ENCODE measurements at regions not wholly inside any gene's neighbourhood (a gene's known extent, or its start where the extent isn't known, plus 50 kb on each side); places are given as distances from the start of the nearest gene placed in this dataset.

GRCh38 chr3:106184540-106185457, 316.0 kb upstream of the CBLB start:
- no peak for TF ChIP-seq CTCF (IDR thresholded peaks at IDR 0.05; ENCODE audit: unreplicated experiment)
- no peaks in the 10 kb centered on the region for H3K36me3 Mint-ChIP-seq (ENCODE audit: insufficient read depth, unreplicated experiment)
- no peak overlapping the region for H3K4me3 Mint-ChIP-seq (ENCODE audit: unreplicated experiment)
- H3K4me1 Mint-ChIP-seq (ENCODE audit: insufficient read depth, unreplicated experiment) = peaks cover 12% of the 10 kb centered on the region
- intact Hi-C loops (cut with micrococcal nuclease) = loop anchor here (5.0 kb wide), 1 partner anchor 317 kb away; the partner anchor contains the start of gene CBLB
- no peak for DNase-seq (ENCODE audit: unreplicated experiment)
- ChIA-PET POLR2A (interaction anchor here (0.6 to 1.8 kb wide), 6 partner anchors 10 to 494 kb away, joined by 3 to 6 read pairs (median 5); no protein-coding TSS in a partner anchor), CTCF (interaction anchor here (0.6 to 1.5 kb wide), 2 partner anchors 17 to 1523 kb away, joined by 3 to 6 read pairs; no protein-coding TSS in a partner anchor)
- BruUV-seq (replicated peaks) = no TSS peak
- peak overlapping the region; percentile 8 for H3K27ac Mint-ChIP-seq (ENCODE audit: low read depth, unreplicated experiment)
- no peaks in the 10 kb centered on the region for H3K9me3 Mint-ChIP-seq (ENCODE audit: unreplicated experiment)
- no peaks in the 10 kb centered on the region for H3K27me3 Mint-ChIP-seq (ENCODE audit: insufficient read depth, unreplicated experiment)

GRCh38 chr3:106185949-106186348, 317.1 kb upstream of the CBLB start:
- CTCF ChIA-PET = interaction anchor here (0.6 to 0.7 kb wide), 2 partner anchors 93 to 201 kb away, joined by 3 read pairs; no protein-coding TSS in a partner anchor
- POLR2A ChIA-PET = no interaction called here
- Mint-ChIP-seq H3K9me3 (ENCODE audit: unreplicated experiment) (no peaks in the 10 kb centered on the region), H3K4me3 (ENCODE audit: unreplicated experiment) (no peak overlapping the region), H3K27ac (ENCODE audit: low read depth, unreplicated experiment) (no peak overlapping the region), H3K27me3 (ENCODE audit: insufficient read depth, unreplicated experiment) (no peaks in the 10 kb centered on the region), H3K4me1 (ENCODE audit: insufficient read depth, unreplicated experiment) (peaks cover 12% of the 10 kb centered on the region), H3K36me3 (ENCODE audit: insufficient read depth, unreplicated experiment) (no peaks in the 10 kb centered on the region)
- TF ChIP-seq CTCF (IDR thresholded peaks at IDR 0.05; ENCODE audit: unreplicated experiment) = no peak
- no peak for DNase-seq (ENCODE audit: unreplicated experiment)
- BruUV-seq (replicated peaks) = no TSS peak
- intact Hi-C loops (cut with micrococcal nuclease) = no loop called here

GRCh38 chr3:106190296-106190695, 321.5 kb upstream of the CBLB start:
- intact Hi-C loops (cut with micrococcal nuclease) = no loop called here
- H3K27me3 Mint-ChIP-seq (ENCODE audit: insufficient read depth, unreplicated experiment) = no peaks in the 10 kb centered on the region
- no peak for DNase-seq (ENCODE audit: unreplicated experiment)
- no peaks in the 10 kb centered on the region for H3K36me3 Mint-ChIP-seq (ENCODE audit: insufficient read depth, unreplicated experiment)
- BruUV-seq (replicated peaks) = no TSS peak
- H3K4me3 Mint-ChIP-seq (ENCODE audit: unreplicated experiment) = no peak overlapping the region
- ChIA-PET CTCF (interaction anchor here (0.9 kb wide), 1 partner anchor 9 kb away, joined by 3 read pairs; no protein-coding TSS in a partner anchor), POLR2A (no interaction called here)
- no peaks in the 10 kb centered on the region for H3K4me1 Mint-ChIP-seq (ENCODE audit: insufficient read depth, unreplicated experiment)
- no peaks in the 10 kb centered on the region for H3K9me3 Mint-ChIP-seq (ENCODE audit: unreplicated experiment)
- no peak for TF ChIP-seq CTCF (IDR thresholded peaks at IDR 0.05; ENCODE audit: unreplicated experiment)
- H3K27ac Mint-ChIP-seq (ENCODE audit: low read depth, unreplicated experiment) = no peak overlapping the region

- no peak overlapping the region for H3K4me3 Mint-ChIP-seq (ENCODE audit: unreplicated experiment)
- H3K36me3 Mint-ChIP-seq (ENCODE audit: insufficient read depth, unreplicated experiment) = no peaks in the 10 kb centered on the region
- ChIA-PET CTCF (no interaction called here), POLR2A (no interaction called here)
- peaks cover 5% of the 10 kb centered on the region for H3K9me3 Mint-ChIP-seq (ENCODE audit: unreplicated experiment)
- H3K27me3 Mint-ChIP-seq (ENCODE audit: insufficient read depth, unreplicated experiment) = no peaks in the 10 kb centered on the region
- no peak for TF ChIP-seq CTCF (IDR thresholded peaks at IDR 0.05; ENCODE audit: unreplicated experiment)
- intact Hi-C loops (cut with micrococcal nuclease) = no loop called here
- no peaks in the 10 kb centered on the region for H3K4me1 Mint-ChIP-seq (ENCODE audit: insufficient read depth, unreplicated experiment)
- H3K27ac Mint-ChIP-seq (ENCODE audit: low read depth, unreplicated experiment) = no peak overlapping the region
- no peak for DNase-seq (ENCODE audit: unreplicated experiment)
- BruUV-seq (replicated peaks) = no TSS peak
Measured at GRCh38 chr3:106191211-106191610, 322.4 kb upstream of the CBLB start.
